GM21381 (cell line): ENCODE measurements at regions not wholly inside any gene's neighbourhood (a gene's known extent, or its start where the extent isn't known, plus 50 kb on each side); places are given as distances from the start of the nearest gene placed in this dataset.

ENCODE experiments used
- ATAC-seq: cut with Tn5 transposase; IDR thresholded peaks from one replicate; pipeline ENCODE4 v1.9.1; 2021; ENCODE audit warnings: mild to moderate bottlenecking, moderate library complexity; ENCODE audit not compliant: unreplicated experiment

DNA sequence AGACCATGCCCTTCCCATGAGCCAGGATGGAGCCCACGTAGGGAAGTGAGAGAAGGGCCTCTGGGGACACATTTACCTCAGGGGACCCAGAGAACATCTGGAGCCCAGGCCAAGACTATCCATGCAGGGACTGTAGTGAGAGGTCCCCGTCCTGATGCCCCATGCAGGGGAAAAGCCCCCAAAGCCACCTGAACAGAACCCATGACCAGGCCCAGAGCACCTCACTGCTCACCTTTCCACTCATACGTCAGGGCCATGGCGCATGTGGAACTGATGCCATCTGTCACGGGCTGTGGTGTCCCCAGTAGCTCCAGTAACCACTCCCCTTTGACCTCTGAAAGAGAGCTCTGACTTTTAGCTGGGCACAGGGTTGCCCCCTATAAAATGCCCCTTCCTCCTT lies 106.5 kb upstream of the TEX51 start:
- ATAC-seq: no peak

DNA sequence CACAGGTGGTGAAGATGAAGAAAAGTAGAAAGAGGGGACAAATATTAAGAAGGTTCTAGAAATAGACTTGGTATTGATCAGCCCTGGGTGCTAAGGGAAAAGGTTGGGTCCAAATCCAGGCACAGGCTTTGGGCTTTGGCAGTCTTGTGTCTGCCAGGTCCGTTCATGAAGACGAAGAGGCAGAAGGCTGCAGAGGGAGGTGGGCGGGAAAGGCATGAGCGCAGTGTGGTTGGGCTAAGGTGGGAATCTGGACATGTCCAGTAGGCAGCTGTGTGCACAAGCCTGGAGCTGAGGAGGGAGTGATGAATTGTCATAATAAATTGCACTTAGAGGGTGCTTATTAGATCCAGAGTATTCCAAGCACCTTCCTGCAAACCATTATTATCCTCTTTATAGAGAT lies 105.7 kb upstream of the TEX51 start:
- ATAC-seq: no peak

DNA sequence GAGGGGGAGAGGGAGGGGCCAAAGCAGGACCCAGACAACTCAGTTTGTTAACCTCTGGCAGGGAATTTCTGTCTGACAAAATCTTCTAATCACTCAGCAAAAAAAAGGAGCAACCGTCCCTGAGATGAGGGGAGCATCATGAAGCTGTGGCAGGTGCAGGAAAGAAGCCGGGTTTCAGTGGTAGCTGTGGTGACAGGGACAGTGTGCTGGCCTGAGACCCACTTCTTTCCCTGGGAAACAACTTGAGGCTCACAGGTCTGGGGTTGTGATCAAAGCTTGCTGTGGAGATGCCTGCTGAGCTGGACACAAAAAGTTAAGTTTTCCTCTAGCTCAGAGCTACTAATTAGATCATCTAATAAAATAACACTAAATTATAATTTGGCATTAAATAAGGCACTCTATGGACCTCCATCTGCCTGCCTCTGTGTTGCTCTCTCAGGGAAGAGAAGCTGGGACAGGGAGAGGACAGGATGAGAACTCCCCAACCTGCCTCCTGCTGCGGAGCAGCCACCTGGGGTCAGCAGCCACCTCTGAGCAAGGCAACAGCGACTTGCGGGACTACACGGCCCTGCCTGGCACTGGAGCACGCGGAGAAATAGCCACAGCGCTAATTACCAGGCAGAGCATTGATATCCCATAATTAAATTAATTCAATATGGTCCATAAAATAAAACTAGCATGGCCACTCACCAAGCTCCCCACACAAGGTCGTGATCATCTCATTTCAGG lies 104.6 kb upstream of the TEX51 start:
- ATAC-seq: no peak

DNA sequence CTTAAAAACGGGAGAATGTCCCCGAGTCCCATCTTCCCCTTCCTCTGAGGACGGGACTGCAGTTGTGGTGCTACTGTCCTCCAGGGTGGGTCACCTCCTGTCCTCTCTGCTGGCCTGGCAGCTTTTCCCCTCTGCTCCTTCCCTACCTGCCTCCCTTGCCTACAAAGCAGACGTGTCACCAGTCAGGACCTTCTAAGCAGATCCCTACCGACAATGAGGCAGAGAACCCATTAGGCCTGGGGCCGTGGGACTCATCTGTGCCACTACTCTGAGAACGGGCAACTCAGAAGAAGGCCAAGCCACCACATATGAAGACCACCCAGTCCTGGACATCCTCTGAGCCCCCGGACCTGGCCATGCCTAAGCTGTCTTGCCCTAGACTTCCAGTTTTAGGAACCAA lies 103.0 kb upstream of the TEX51 start:
- ATAC-seq: no peak

DNA sequence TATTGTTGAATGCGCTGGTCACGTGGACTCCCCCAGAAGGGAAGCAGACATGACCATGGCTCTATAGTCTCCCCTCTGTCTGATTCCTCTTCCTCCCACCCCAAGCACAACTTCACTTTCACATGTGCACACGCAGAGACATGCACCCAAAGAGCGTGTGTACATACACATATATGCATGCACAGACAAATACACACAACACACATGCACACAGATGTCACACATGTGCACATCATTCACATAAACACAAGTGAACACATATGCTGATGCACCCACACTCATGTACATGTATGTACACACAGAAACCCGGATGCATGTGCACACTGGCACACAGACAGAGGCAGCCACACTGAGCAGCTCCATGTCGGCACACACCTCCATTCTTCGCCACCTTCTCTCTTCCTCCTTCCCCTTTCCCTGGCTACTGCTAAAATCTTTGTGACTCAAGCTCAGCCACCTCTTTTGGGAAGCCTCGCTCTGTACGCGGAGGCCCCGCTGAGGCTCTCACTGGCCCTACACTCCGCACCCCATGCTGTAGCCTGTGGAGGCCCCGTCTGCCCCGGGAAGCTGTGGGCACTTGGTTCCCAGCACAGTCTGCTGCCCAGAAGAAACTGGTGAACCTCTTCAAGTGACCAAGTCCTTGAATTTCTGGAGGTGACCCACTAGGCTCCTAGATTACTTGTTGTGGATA lies 101.6 kb upstream of the TEX51 start:
- no peak for ATAC-seq

DNA sequence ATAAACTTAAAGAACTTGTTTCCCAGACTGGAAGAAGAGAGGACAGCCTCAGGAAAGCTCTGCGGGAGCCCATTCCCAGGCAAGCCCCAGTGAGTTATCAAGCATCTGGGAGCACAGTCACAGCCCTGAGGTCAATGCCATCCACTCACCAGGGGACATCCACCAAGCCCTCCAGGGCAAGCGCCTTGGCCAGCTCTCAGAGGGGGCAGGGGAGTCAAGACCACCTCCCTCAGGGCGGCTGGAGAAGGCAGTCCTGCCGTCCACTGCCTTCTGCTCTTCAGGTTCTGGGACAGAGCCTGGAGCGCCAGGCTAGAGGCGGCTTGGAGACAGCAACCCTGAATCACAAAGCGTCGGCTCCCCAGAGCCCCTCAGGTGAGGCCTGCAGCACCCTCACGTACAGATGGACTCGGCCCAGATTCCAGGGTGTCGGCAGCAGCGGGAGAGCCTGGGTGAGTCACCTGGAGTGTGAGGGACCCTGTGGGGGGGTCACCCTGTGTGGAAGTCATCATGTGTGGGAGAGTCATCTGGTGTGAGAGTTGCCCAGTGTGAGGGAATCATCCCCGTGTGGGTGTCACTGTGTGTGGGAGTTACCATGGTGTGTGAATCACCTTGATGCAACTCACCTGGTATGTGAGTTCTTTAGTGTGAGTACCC lies 100.9 kb upstream of the TEX51 start:
- no peak for ATAC-seq

DNA sequence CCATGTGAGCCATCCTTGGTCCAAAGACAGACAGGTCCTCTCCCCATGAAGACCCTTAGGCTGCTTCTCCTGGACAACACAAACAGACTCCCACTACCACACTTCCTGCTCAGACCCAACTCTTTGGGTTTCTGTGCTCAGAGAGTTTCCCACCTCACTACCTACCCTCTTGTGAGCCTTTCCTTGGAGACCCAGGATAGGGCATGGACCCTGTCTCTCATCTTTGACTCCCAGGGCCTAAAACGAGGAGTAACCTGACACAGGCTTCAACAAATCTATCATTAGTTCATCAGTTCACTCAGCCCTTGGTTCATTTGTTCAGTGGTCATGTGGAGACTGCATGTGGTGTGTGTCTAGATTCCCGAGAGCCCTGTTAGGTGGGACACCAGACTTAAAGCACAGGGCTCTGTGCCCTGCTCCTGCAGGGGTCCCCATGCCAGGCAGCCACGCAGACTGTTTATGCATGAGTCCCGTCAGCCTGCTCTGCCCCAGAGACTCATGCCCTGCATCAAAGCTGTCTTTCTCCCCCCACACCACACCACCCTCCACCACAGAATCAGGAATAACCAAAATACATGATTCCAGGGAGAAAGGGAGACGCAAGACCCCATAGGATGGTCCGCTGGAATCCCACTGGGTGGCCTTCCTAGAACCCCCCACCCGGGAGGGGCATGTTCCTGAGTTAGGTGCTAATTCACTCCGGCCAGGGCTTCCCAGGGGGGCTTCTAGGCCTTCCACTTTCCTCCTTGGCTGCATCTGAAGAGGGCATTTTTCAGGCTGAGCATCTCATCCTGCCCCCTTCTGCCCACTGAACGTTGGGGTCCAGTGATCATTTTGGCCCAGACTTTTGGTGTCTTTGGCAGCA lies 100.2 kb upstream of the TEX51 start:
- no peak for ATAC-seq

DNA sequence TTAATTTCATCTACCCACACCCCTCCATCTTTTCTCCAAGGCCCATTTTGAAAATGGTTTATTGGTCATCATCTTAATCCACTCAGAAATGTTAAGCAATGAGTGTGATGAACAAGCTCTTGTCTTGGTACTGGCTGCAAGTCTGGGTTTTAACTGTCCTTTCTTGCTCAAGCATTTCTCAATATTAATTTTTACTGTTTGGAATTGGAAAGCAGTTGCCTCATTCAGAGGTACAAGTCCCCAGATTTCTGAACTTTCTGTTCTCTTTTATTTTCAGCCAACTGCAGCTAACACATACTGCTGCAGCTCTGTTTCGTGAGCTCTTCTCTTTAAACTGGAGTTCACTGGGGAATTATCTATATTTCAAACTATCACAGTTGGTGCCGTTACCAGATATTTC lies 99.4 kb upstream of the TEX51 start:
- no peak for ATAC-seq

DNA sequence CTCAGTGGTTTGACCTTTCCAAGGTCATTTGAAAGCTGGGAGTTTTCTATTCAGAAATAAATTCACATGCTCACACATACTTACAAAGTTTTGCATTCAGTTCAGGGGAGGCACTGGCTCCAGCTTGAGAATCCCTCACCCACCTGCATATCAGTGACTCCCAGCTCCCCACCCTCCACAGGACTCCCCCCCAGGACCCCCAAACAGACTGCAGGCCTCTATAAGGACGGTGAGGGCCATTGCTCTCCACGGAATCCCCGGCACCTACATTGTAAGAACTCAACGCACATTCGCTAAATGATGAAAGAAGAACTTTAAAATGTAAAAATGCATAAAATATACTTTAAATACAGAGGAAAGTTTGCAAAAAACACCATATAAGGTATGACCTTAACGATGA lies 97.2 kb upstream of the TEX51 start:
- ATAC-seq: no peak

DNA sequence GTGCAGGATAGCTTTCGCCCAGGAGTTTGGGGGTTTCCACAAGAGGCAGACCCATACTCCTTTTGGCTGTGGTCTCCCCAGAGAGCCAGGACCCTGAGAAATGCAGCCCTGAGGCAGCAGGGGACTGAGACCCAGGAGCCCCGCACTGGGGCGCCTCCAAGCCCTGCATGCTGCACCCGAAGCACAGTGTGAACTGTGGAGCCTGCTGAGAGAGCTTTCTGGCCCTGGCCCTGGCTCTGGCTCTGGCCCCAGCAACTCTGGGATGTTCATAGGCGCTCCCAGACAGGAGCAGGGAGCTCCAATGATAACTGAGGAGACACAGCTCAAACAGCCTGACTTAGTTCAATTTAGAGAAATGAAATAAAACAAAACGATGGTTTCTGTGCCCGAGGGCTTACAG lies 96.4 kb upstream of the TEX51 start:
- no peak for ATAC-seq

DNA sequence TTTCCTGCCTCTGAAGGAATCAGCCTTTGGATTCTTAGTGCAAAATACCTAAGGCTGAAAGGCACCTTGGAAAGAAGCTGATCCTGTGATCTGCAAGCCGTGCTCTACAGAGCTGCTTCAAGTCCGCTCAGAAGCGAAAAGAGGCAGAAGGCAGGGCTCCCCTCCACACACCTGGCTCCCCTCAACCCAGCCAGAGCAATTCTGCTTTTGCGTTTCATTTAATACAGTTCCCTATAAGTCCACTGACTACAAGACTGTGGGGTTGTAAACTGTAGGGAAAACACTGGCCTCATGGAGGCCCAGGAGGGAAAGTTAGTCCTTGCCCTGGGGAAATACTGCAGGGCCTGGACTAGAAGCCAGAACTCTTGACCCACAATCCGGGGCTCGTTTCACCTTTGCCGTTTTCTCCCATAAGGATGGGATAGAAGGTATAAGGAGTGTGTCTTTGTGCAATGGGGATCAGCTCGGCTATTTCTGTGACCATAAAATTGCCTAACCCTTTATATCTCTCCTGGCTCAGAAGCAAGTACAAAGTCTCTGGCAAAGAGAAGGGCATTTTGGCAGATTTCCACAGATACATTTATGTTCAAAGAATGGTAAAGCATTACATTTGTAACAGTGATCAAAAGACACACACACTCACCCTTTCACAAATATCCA lies 95.8 kb upstream of the TEX51 start:
- ATAC-seq: no peak

DNA sequence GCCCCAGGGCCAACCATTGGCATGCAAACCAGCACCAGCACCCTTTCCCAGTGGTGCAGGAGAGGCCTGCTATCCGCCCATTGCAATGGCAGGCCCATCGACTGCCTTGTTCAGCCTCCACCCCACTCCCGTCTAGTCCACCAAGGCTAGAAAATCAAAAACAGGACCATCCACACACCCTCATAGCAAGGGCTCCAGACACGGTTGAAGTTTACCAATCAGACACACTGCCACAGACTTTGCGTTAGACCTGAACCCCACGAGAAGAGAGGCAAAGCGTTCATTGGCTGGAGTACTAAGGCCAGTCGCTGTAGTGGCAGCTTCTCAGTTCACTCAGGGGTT lies 95.3 kb upstream of the TEX51 start:
- ATAC-seq: no peak

DNA sequence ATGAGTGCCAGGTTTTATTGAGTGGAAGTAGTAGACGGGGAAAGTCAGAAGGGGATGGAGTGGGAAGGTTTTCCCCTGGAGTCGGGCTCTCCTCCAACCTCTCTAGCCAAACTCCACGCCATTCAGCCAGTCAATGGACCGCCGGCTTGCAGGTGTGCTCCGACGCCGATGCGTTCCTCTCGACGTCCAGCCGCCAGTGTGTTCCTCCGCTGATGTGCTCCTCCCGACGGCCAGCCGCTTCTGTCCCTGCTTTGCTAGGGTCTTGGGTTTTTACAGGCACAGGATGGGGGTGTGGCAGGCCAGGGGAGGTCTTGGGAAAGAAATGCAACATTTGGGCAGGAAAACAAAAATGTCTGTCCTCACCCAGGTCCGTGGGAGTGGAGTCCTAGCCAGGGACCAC lies 94.3 kb upstream of the TEX51 start:
- ATAC-seq: no peak

DNA sequence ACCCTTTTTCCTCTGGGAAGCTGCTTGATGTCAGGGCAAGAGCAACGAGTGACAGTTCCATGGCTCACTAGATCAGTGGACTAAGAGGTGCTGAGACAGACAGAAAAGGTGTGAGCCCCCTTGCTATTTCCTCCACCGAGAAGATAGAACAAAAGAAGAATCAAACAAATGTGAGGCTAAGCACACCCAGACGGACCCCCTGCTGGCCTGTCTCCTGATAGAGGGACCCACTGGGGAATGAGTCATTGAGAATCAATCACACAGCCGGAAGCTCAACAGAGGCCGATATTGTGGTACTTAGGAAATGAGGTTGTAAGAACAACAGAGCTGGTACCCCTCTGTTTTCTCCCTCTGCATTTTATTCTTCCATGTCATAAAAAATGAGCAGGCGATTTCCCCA lies 89.8 kb upstream of the TEX51 start:
- no peak for ATAC-seq

DNA sequence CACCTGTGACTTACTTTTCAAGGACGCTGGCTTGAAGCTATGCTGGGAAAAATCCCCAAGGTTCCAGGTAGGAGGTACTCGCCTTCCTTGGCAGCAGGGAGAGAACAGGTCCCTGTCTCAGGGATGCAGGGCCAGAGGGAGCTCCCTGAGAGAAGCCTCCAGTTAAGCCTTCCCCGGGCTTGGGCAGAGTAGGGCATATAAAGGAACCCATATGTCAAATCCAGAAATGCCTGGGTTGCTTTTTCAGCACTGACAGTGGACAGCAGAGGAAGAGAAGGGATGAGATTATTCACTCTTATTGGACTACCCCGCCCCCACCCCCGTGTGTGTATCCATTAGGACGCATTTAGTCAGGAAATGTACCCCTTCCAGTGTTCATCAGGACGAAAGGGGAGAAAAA lies 89.3 kb upstream of the TEX51 start:
- no peak for ATAC-seq

DNA sequence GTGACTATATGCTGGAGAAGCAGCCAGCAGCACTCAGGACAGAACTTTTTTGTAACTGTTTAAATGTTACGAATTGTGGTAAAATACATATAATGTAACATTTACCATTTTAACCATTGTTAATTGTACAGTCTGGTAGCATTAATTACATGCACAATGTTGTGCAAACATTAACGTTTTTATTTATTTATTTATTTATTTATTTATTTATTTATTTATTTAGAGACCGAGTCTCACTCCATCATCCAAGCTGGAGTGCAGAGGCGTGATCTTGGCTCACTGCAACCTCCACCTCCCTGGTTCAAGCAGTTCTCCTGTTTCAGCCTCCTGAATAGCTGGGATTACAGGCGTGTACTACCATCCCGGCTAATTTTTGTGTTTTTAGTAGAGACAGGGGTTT lies 88.7 kb upstream of the TEX51 start:
- no peak for ATAC-seq

DNA sequence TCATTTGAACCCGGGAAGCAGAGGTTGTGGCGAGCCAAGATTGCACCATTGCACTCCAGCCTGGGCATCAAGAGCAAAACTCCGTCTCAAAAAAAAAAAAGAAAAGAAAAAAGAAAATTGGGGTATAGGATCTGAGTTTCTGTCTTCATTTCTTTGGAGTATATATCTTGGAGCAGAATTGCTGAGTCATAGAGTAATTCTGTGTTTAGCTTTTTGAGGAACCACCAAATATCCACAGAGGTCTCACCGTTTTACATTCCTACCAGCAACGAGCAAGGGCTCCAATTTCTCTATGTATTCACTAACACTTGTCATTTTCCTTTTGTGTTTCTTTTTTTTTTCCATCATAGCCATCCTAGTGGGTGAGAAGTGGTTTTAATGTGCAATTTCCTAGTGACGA lies 87.6 kb upstream of the TEX51 start:
- ATAC-seq: no peak

DNA sequence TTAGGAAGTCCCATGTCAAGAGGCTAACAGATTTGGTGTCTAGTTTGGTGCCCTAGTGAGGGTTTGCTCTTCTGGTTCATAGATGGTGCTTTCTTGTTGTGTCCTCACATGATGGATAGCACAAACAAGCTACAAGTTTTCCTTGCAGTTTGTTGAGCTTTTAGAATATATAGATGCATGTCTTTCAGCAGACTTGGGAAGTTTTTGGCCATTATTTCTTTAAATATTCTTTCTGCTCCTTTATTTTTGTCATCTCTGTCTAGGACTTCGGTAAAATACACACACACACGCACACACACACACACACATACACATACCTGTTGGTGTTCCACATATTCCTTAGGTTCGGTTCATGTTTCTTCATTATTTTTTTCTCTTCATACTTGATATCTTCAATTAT lies 81.5 kb upstream of the TEX51 start:
- ATAC-seq: no peak

DNA sequence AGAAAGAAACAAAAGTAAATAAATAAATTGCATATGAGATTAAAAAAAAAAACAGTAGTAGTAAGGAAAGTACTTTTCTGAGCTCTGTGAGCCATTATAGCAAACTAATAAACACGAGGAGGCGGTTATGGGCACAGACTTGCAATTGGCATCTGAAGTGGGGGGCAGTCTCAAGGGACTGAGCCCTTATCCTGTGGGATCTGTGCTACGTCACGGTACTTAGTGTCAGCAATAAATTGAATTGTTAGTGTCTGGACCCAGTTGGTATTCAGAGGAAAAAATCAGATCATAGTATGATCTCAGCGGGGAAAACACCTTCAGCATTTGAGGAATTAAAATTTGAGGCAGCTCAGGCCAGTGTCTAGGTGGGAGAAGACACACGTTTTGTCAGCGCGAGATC lies 76.6 kb upstream of the TEX51 start:
- no peak for ATAC-seq

DNA sequence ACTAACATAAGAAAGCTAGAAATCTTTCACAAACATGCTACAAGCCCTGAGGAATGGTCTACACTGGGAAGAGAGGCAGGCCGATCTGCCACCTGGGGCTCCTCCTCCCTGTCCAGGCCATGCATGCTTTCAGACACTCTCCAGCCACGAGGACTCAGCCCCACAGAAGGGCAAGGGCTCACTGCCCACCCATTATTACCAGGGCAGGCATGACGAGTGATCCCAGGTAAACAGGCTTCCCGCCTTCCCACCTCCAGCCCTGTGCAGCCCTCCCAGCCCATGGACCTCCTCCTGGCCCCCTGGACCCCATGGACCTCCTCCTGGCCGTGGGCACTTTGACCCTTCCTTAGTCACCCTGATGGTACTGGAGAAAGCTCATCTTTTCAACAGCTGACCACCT lies 75.8 kb upstream of the TEX51 start:
- ATAC-seq: no peak

DNA sequence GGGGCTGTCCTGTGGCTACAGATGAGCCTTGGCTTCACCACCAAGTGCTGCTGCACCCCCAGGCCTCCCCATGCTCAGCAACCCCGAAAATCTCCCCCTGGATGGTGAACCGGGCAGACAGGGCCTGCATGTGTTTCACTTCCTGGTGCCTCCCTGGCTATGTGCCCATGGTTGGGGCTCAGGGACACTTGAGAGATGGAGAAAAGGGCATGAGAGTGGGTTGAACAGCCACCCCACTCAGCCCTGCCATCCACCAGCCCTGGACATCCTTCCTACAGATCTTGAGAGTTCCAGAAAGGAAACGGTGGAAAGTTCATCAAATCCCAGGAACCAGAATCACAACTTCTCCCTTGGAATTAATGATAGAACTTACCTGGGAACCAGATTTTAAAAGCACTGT lies 74.7 kb upstream of the TEX51 start:
- no peak for ATAC-seq
